ENCODE measurements at regions not wholly inside any gene's neighbourhood (a gene's known extent, or its start where the extent isn't known, plus 50 kb on each side); places are given as distances from the start of the nearest gene placed in this dataset.
A peak's percentile ranks its signal among the peaks of the same experiment; 100 is the strongest.

- 0 out of 2 replicates have a peak, but pooled peaks have one; percentile 32 for TF ChIP-seq NFAT5 (CRISPR knock-in tag; IDR thresholded peaks at IDR 0.05)
- 0 out of 2 replicates have a peak, but pooled peaks have one; percentile 36 for TF ChIP-seq MXD1 (CRISPR knock-in tag; IDR thresholded peaks at IDR 0.05)
- no peak for TF ChIP-seq RBM22 (optimal IDR thresholded peaks at IDR 0.05; ENCODE audit: low read length)
- TF ChIP-seq SMARCE1 (IDR thresholded peaks at IDR 0.05; ENCODE audit: borderline replicate concordance): no peak
- peak; percentile 54; the same call in 1 of the 2 replicates for TF ChIP-seq KMT2B (CRISPR knock-in tag; IDR thresholded peaks at IDR 0.05)
- 0 out of 2 replicates have a peak, but pooled peaks have one; percentile 36 for TF ChIP-seq ZNF567 (CRISPR knock-in tag; IDR thresholded peaks at IDR 0.05; ENCODE audit: borderline replicate concordance)
- no peak for TF ChIP-seq CREBL2 (CRISPR knock-in tag; IDR thresholded peaks at IDR 0.05; ENCODE audit: borderline replicate concordance)
- TF ChIP-seq PITX1 (CRISPR knock-in tag; IDR thresholded peaks at IDR 0.05): peak; percentile 68; the same call in 1 of the 2 replicates
- peak; percentile 65; the same call in 1 of the 2 replicates for TF ChIP-seq ZSCAN31 (CRISPR knock-in tag; IDR thresholded peaks at IDR 0.05; ENCODE audit: low read depth)
- no peak for TF ChIP-seq ZNF713 (CRISPR knock-in tag; IDR thresholded peaks at IDR 0.05)
- TF ChIP-seq U2AF1 (optimal IDR thresholded peaks at IDR 0.05; ENCODE audit: low read depth, low read length): no peak
- TF ChIP-seq RFX5 (IDR thresholded peaks at IDR 0.05; ENCODE audit: low read depth, low read length): no peak
- no peak; the same call in 1 of the 2 replicates for TF ChIP-seq MZF1 (CRISPR knock-in tag; IDR thresholded peaks at IDR 0.05; ENCODE audit: borderline replicate concordance)
- no peak; the same call in 1 of the 2 replicates for TF ChIP-seq NR2F2 (IDR thresholded peaks at IDR 0.05; ENCODE audit: borderline replicate concordance, low read depth)
- TF ChIP-seq ZNF841 (CRISPR knock-in tag; IDR thresholded peaks at IDR 0.05; ENCODE audit: borderline replicate concordance): no peak
- TF ChIP-seq HHEX (CRISPR knock-in tag; IDR thresholded peaks at IDR 0.05): no peak
- no peak for TF ChIP-seq SP1 (IDR thresholded peaks at IDR 0.05)
- TF ChIP-seq SP1 (CRISPR knock-in tag; IDR thresholded peaks at IDR 0.05): peak; percentile 31; the same call in 1 of the 2 replicates
- no peak for TF ChIP-seq ZSCAN12 (CRISPR knock-in tag; IDR thresholded peaks at IDR 0.05)
- TF ChIP-seq ZNF605 (CRISPR knock-in tag; IDR thresholded peaks at IDR 0.05): peak; percentile 68; the same call in 1 of the 2 replicates
- TF ChIP-seq PRDM10 (CRISPR knock-in tag; IDR thresholded peaks at IDR 0.05; ENCODE audit: low read depth): peak; percentile 42; the same call in 1 of the 2 replicates
Measured at GRCh38 chr6:167420858-167421766, 96.2 kb downstream of the TTLL2 start (continued).
